ENCODE measurements at regions not wholly inside any gene's neighbourhood (a gene's known extent, or its start where the extent isn't known, plus 50 kb on each side); places are given as distances from the start of the nearest gene placed in this dataset.
A peak's percentile ranks its signal among the peaks of the same experiment; 100 is the strongest.

- no peak for TF ChIP-seq E2F1 (CRISPR knock-in tag; IDR thresholded peaks at IDR 0.05)
- TF ChIP-seq ZSCAN30 (CRISPR knock-in tag; IDR thresholded peaks at IDR 0.05), result no peak
- TF ChIP-seq ZSCAN20 (CRISPR knock-in tag; IDR thresholded peaks at IDR 0.05; ENCODE audit: borderline replicate concordance), result no peak
- TF ChIP-seq ZXDC (CRISPR knock-in tag; IDR thresholded peaks at IDR 0.05), result no peak
- TF ChIP-seq ZNF530 (CRISPR knock-in tag; IDR thresholded peaks at IDR 0.05; ENCODE audit: low read depth), result no peak
- TF ChIP-seq ZBTB4 (CRISPR knock-in tag; IDR thresholded peaks at IDR 0.05; ENCODE audit: borderline replicate concordance), result peak; percentile 63; the same call in 1 of the 2 replicates
- no peak for TF ChIP-seq KLF15 (CRISPR knock-in tag; IDR thresholded peaks at IDR 0.05; ENCODE audit: borderline replicate concordance)
- no peak; the same call in 1 of the 2 replicates for TF ChIP-seq TFAP4 (IDR thresholded peaks at IDR 0.05; ENCODE audit: borderline replicate concordance, low read depth)
- no peak; the same call in 1 of the 2 replicates for TF ChIP-seq WIZ (CRISPR knock-in tag; IDR thresholded peaks at IDR 0.05)
- no peak for TF ChIP-seq ZNF282 (IDR thresholded peaks at IDR 0.05; ENCODE audit: partially characterized antibody)
- no peak for TF ChIP-seq HOMEZ (CRISPR knock-in tag; IDR thresholded peaks at IDR 0.05; ENCODE audit: low read depth)
- peak; percentile 59 for TF ChIP-seq IKZF4 (CRISPR knock-in tag; IDR thresholded peaks at IDR 0.05; ENCODE audit: borderline replicate concordance, low read depth, not compliant biosample characterization)
- no peak for TF ChIP-seq ZNF354B (CRISPR knock-in tag; IDR thresholded peaks at IDR 0.05)
- TF ChIP-seq ZFY (CRISPR knock-in tag; IDR thresholded peaks at IDR 0.05), result peak; percentile 60
- no peak for TF ChIP-seq NCOA1 (CRISPR knock-in tag; IDR thresholded peaks at IDR 0.05)
- no peak; the same call in 1 of the 2 replicates for TF ChIP-seq MXD1 (CRISPR knock-in tag; IDR thresholded peaks at IDR 0.05)
- no peak for TF ChIP-seq TSC22D2 (CRISPR knock-in tag; IDR thresholded peaks at IDR 0.05; ENCODE audit: borderline replicate concordance)
These were observed 88.3 kb downstream of the RHOB start (continued) for GRCh38 chr2:20534913-20535801.

Measured in HepG2 (cell line).